Activated naive CD4-positive, alpha-beta T cell treated with Interleukin-2 at 50 U/mL for 16 hours (primary cell): ENCODE measurements at regions not wholly inside any gene's neighbourhood (a gene's known extent, or its start where the extent isn't known, plus 50 kb on each side); places are given as distances from the start of the nearest gene placed in this dataset.
"Not testable (repeated sequence)": the region's sequence is repeated elsewhere in the genome, so short reads cannot be mapped to it uniquely, and the experiment has no call there.

Source experiments
- DNase-seq: peaks from one replicate; pipeline ENCODE4 v3.0.0-alpha.2; 2020

DNA sequence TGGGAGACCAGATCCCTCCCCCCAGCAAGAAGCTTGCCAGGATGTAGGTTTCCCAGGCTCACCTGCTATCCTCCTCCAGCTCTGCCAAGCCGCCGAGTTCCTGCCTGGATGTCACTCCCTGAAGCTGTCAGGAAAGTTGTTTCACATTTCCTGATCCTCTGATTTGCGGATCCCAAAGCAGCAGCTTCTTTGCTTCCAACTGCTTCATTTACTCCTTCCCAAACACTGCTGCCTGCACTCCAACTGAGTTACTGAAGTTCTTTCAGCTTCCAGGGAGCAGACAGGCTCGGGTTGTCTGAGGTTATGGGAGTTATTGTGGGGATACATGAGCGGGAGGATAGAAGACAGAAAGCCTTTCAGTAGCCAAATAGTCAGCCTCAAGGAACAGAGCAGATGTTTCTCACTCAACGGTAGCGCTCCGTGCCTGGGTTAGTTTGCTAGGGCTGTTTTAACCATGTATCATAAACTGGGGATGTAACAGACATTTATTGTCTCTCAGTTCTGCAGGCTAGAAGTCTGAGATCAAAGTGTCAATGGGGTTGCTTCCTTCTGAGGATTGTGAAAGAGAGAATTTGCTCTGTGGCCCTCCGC lies 516.0 kb downstream of the REEP3 start:
- DNase-seq, result no peak

DNA sequence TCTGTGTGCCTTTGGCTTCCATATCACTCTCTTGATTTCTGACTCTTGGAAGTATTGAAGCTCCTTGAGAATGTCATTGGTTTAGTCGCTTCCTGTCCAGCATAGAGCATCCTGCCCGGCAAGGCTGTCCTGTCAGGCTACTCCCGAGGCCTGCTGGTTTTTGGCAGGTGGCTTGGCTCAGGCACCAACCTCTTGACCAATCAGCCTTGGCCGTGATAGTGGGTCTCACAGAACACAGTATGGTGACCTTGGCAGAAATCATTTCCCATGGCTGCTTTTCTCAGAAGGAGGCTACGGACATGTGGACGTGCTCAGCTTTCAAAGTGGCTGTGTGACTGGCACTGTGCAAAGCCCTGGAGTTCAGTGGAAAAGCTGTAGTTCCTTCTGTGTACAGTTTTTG lies 516.9 kb downstream of the REEP3 start:
- no peak for DNase-seq

DNA sequence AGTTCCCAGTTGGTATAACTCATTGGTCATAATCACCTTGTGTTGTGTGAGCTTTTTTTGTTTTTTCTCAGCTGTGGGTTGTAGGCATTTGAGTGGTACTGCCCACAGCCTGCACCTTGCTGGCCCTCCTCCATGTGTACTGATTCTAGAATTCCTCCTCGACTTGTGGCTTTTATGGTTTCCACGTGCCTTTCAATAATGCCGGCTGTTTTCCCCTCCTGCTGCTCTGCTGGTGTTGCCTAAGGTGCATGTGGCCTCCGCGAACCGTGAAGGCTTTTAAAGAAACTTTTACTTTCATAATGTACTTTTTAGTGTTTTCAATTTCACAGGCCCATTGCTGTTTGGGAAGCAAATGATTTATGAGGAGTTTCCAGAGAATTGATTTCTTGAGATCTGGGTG lies 518.0 kb downstream of the REEP3 start:
- no peak for DNase-seq

DNA sequence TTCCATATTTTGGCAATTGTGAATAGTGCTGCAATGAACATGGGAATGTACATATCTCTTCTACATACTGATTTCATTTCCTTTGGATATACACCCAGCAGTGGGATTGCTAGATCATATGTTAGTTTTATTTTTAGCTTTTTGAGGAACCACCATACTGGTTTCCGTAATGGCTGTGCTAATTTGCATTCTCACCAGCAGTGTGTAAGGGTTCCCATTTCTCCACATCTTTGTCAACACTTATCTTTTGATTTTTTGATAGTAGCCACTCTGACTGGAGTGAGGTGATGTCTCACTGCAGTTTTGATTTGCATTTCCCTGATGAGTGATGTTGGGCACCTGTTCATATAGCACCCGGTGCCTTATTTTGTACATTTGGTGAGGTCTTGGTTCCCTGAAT lies 519.6 kb downstream of the REEP3 start:
- no peak for DNase-seq

DNA sequence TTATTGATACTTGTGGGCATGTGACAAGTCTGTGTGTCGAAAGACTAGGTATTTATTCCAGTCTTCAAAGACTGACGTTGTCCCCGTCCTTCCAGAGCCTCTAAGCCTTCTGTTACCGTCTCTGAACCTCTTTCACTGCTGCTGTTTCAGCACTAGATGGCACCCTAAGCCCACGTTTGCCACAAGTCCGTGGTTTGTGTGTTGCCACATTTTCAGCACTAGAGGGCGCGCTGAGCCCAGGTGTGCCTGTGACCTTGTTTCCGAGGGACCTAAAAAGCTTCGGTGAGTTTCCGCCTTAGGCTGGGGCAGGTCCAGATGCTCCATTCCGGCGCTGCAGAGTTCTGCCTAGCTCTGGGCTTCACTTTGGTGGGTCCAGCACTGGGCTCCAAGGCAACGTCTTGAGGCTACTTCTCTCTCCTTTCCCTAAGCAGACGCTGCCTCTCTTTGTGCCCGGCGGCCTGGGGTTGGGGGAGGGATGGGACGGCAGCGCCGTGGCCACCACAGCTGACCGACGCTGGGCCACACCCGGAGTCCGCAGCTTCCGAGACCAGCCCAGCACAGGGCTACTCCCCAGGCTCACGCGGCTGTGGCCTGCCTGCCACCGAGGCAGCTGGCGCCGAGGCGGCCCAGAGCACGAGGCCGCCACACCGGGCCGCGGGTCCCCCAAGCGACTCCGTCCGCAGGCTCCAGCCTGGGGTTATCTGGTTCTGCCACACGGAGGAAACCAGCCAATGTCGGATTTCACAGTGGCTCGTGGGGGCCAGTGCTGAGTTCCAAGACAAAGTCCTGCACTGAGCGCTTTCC lies 520.2 kb downstream of the REEP3 start:
- DNase-seq, result peak; percentile 79

DNA sequence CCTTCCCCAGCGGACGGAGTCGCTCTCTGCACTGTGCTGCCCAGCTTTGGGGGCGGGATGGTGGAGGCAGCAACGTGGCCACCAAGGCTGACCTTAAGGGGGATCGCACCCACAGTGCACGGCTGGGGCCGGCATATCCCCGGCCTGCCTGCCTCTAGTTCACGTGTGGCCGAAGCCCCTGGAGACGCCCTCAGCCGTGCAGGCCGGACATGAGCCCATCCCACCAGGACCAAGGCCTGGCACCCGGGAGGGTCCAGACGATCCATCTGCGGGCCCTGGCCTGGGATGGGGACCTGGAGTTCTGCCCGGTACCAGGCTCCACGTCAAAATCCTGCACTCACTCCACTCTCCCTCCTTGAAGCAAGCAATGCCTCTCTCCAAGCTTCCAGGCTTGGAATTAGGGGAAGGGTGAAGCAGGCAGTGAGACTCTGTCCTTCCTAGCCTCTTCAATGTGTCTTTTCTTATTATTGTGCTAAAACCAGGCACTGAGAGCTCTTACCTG lies 520.8 kb downstream of the REEP3 start:
- no peak for DNase-seq

DNA sequence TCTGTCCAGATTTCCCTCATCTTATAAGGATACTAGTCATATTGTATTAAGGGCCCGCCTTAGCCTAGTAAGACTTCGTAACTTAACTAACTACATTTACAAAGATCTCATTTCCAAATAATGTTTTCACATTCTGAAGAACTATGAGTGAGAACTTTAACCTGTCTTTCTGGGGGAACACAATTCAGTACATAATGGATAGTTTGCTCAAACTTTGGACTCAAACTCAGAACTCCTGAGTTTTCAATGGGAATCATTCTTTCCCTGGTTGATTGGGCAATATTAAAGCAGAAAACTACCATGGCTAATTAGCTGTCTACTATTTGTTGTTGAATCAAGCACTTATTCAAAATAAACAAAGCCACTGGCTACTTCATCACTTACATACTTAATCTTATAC lies 522.9 kb downstream of the REEP3 start:
- no peak for DNase-seq

DNA sequence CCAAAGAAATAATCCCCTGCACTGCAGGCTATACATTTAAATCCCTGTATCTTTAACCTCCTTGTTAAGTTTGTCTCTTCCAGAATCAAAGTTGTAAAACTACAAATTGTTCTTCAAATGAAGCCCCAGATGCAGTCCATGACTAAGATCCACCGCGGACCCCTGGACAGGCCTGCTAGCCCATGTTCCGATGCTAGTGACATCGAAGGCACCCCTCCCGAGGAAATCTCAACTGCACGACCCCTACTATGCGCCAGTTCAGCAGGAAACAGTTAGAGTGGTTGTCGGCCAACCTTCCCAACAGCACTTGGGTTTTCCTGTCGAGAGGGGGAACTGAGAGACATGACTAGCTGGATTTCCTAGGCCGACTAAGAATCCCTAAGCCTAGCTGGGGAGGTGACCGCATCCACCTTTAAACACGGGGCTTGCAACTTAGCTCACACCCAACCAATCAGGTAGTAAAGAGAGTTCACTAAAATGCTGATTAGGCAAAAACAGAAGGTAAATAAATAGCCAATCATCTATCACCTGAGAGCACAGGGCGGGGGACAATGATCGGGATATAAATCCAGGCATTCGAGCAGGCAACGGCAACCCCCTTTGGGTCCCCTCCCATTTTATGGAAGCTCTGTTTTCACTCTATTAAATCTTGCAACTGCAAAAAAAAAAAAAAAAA lies 523.9 kb downstream of the REEP3 start:
- not testable (repeated sequence) for DNase-seq

DNA sequence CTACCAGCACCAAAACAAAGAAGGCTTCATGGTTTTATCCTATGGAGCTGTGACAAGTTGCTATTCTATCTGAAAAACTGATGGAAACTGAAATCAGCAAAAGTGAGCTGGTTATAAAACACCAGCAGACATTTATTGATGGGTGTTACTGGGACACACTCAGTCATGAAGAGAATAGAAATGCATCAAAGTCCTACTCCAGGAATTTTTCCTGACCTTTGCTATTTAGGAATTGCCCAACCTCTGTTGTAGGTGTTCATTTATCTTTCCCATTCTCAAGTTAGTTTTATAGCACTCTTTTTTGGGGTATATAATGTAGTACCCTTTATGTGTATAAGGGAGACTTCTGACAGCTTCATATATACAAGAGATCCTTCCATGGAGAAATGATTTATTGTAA lies 533.2 kb downstream of the REEP3 start:
- no peak for DNase-seq

DNA sequence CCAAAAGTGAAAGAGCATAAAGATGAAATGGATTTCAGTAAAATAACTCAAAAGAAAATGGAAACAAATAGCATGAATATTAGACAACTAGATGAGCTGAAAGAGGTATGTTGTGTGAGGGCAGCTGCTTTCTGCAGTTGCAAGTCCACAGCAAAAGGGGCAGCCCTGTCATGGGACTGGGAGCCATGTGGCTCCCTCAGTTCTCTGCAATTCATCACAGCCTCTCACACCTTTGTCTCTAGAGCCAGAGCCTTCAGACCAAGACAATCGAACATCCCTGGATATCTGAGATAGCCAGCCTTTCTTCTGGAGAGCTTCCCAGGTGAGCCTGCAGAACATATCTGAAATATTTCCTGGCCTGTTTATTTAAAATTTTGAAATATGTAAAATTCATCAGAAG lies 538.7 kb downstream of the REEP3 start:
- DNase-seq, result no peak

DNA sequence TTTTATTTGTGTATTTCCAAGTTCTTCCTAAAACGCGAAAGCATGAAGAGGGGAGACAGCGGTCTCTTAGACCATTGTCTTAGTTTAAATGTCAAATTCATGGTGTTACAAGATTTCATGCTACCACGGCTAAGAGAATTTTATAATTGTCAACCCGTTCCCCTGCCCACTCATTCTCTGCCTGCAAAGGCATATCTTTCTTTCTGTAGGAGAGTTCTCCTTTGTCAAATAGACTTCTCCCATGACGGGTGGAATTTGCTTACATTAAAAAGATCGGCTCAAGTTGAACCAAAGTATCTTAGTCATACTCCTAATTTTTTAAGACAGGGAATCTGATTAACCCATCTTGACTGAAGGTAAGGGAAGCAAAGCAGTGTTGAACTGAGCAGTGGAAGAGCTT lies 539.2 kb downstream of the REEP3 start:
- no peak for DNase-seq

DNA sequence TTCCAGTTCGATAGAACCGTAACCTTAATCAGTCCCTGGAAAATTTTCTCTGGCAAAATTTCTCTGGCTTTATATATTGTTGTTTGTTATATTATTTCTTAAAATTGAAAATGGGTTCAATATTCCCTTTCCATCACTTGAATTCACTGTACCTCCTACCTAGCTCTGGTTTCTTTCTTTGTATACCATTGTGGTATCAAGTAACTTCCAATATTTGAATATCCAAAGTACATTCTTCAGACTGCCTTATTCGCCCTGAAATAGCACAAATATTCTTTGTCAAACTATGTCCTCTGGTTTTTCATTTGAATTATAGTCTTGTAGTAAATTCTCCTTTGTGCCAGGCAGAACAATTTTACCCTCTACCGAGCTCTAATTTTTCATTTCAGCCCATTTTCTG lies 541.6 kb downstream of the REEP3 start:
- DNase-seq, result no peak

DNA sequence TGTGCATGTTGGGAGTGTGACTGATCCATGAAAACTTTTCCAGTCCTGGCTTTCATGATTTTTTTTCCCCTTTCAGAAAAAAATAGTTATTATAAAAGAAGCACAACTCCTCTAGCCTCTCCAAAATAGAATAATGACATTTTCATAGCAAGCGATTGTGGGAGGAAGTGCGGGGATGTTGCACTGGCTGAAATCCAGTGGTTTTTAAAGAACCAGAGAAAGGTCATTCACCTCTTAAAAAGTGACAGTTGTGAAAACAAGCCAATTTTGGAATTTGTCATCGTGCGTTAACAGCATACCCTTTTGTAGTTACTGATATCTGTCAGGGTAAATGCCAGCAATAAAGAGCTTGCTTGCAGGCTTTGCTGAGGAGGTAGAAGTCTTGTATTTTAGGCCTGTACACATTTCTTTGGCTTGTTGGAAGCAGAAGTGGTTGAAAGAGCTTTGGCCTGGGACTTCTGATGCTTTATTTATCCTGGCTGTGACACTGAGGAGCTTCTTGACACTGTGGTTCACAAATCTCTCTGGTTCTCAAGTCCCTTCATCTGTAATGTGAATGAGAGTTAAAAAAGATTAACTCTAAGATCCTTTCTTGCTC lies 545.9 kb downstream of the REEP3 start:
- no peak for DNase-seq

DNA sequence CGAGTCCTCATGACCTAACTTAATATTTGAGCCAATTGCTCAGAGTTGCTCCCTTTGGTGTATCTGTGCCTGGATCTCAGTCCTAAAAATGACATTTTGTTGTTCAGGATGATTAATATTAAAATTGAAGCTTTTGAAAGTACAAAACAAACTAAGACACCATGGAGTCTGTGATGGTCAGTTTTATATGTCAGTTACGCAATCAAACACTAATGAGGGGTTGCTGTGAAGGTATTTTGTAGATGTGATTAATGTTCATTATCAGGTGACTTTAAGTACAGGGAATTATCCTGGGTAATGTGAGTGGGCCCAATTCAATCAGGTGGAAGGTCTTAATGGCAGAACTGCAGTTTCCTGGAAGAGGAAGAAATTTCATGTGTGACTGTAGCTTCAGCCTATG lies 546.7 kb downstream of the REEP3 start:
- DNase-seq, result no peak

DNA sequence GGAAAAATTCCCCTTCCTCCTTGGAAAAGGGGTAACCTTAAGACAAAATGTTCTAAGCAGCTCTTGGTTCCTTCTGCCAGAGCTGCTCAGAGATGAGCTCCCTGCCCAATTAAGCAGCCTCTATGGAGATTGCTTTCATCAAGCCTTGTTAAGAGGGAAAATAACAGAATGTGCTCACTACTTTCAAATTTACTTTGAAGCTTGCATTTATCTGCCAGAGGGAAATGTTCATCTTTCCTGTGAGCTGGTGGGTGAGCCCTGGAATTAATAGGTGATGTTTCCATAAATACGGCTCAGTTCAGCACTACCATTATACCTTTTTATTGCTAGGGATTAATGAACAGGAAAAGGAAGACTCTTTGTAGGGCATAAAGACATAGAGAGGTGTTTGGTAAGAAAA lies 549.0 kb downstream of the REEP3 start:
- no peak for DNase-seq

DNA sequence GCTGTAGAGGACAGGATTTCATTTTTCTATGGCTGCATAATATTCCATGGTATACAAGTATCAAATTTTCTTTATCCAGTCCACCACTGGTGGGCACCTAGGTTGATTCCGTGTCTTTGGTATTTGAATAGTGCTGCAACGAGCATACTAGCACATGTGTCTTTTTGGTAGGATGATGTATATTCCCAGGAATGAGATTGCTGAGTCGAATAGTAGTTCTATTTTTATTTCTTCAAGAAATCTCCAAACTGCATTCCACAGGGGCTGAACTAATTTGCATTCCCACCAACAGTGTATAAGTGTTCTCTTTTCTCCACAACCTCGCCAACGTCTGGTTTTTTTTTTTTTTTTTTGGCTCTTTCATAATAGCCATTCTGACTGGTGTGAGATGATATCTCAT lies 550.0 kb downstream of the REEP3 start:
- no peak for DNase-seq

DNA sequence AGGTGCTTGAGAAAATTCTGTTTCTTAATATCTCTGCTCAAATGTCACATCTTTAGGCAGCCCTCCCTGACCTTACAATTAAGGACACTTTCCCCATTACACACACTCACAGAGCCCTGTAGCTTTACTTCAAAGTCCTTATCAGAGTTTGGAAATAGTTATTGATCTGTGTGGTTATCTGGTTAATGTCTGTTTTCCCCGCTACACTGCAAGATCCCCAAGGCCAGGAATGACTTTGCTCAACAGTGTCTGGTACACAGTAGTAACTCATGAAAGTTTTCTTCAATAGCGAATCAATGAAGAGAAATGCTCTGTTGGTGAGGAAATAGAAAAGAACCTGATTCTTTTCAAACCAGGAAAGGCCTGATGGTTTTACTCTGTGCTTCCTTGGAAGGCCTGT lies 554.4 kb downstream of the REEP3 start:
- no peak for DNase-seq

DNA sequence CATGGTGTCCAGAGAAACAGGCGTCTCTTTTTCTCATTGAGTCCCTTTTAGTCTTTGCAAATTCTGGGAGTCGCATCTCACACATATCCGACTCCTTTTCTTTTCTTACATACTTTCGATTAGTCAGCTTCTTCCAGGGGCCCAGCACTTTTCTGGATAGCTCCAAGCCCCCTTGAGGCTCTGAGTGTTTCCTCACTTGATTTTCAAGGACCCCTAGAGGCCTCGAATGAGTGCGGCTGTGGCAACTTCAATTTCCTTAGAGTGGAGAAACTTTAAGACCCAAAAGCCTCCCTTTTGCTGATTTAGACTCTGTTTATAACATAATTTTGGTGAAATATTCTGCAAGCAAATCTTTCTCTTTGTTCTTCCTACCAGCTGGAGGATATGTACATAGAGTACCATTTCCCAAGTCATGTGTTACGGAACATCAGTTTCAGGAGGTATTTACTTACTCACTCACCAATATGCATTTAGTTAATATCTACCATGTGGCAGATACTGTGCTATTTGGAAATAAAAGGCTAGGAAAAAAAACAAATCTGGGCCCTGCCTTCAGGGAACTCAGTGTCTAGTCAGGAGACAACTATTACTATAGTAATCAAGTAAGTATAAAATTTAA lies 555.2 kb downstream of the REEP3 start:
- DNase-seq, result no peak

DNA sequence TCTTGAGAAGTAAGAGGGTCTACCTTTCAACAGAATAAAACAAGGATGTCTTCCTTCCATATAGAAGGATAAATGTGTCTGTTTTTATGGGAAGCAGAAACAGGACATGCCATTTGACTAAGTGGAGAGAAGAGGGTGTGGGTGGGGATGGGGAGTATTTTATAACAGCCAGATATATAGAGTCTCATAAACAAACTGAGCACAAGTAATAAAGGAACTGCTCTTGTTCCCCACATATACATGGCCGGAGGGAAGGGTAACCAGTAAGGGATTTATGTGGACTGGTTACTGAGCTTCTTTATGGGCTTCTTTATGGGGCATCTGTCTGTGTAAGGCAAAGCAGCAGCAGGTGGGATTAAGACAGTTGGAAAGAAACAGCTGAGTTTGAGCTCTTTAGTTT lies 558.1 kb downstream of the REEP3 start:
- no peak for DNase-seq

DNA sequence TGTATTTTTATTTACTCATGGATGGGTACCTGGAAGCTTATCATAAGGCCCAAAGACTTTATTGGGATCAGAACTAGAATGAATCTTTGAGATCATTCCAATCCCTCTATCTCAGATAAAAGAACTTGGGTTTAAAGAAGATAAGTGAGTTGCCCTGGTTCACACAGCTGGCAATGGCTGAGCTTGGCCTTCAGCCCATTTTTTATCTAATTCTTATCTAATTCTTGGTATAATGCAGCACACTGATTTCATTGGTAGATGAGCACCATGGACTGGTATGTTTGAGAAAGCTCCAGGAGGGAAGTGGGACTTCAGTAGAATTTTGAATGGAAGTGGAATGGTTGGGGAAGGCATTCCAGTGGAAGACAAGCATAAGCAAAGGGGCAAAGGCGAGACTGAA lies 558.9 kb downstream of the REEP3 start:
- no peak for DNase-seq

DNA sequence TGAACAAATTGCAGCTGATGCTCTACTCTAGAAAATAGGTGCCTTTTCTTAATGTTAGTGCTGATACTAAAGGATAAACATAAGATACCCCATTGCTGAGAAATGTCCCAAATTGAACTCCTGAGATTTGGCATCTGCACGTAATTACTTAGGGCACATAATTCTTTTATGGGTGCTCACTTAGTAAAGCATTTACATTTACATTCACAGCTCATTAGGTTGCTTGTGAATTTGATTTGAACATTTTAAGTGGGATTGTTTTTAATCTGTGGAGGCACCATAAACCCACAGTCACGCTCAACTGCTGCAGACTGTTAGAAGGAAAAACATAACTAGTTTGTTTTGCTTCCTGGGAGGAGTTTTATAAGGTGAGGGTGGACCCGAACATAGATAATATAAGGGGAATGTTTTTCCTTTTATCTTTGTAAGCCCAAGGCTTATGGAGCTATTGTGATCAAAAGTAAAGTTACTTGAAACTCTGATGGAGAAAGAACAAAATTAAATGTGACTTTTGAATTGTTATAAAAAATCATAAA lies 560.8 kb downstream of the REEP3 start:
- DNase-seq, result no peak

DNA sequence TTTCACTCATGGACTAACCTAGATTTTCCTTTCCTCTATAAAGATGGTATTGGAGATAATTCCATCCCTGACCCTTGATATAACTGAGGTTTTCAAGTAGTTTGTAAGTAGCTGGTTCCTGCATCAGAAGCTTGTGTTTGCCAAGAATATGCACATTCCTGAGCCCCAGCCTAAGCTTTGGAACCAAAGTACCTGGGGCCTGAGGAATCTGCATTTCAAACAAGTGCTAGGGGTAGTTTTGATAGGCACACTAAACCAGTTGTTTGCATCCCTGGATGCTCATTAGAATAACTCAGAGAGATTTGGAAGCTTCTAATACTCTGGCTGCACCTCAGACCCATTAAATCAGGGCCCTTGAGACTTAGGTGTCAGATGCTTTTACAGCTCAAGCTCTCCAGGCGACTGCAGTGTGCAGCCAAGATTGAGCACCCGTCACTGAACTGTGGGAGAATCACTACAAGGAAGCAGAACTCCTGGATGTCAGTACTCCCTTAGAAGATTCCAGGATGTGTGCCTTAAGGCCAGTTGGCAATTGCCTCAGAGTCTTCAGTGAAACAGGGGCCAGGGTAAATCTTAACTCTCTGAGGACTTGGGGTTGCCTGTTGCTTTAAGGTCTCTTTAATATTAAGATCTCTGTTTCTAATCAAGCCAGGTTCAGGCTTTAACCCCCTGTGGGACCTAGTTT lies 565.0 kb downstream of the REEP3 start:
- no peak for DNase-seq
